Activated T-cell treated with anti-CD3 and anti-CD28 coated beads, Interleukin-2, amount 50 U/mL, for 24 hours (primary cell): ENCODE measurements at regions not wholly inside any gene's neighbourhood (a gene's known extent, or its start where the extent isn't known, plus 50 kb on each side); places are given as distances from the start of the nearest gene placed in this dataset.

Source experiments
- DNase-seq: peaks from one replicate; pipeline ENCODE4 v3.0.0-alpha.2; 2020
- H3K27ac Mint-ChIP-seq: 2 replicates; pipeline ENCODE4 v1.8.0; 2020; ENCODE audit warnings: mild to moderate bottlenecking, mixed read lengths
- H3K27me3 Mint-ChIP-seq: 2 replicates; pipeline ENCODE4 v1.8.0; 2020; ENCODE audit warnings: mixed read lengths
- H3K36me3 Mint-ChIP-seq: 2 replicates; pipeline ENCODE4 v1.8.0; 2020; ENCODE audit warnings: low read depth, mixed read lengths
- H3K4me1 Mint-ChIP-seq: 2 replicates; pipeline ENCODE4 v1.8.0; 2020; ENCODE audit warnings: low read depth, mixed read lengths
- H3K4me3 Mint-ChIP-seq: 2 replicates; pipeline ENCODE4 v1.8.0; 2020; ENCODE audit warnings: mild to moderate bottlenecking, moderate library complexity, mixed read lengths
- H3K9me3 Mint-ChIP-seq: 2 replicates; pipeline ENCODE4 v1.8.0; 2020; ENCODE audit warnings: mixed read lengths

DNA sequence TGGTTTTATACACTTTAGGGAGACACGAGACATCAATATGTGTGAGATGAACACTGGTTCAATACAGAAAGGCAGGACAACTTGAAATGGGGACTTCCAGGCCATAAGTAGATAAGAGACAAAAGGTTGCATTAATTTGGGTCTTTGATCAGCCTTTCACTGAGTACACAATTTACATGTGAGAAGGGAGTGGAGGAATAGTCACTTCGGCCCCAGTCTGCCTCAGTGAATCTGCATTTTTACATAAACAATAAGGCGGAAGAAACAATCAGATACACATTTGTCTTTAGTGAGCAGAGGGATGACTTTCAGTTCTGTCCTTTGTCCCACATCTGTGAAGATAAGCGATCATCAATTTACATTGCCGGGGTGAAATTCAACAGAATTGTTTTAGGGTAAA lies 104.3 kb upstream of the ARL4C start:
- Mint-ChIP-seq H3K27me3 (peaks cover 18% of the 10 kb centered on the region), H3K27ac (no peak overlapping the region), H3K9me3 (no peaks in the 10 kb centered on the region), H3K36me3 (no peaks in the 10 kb centered on the region), H3K4me3 (no peak overlapping the region), H3K4me1 (no peaks in the 10 kb centered on the region)
- no peak for DNase-seq

- DNase-seq = no peak
- Mint-ChIP-seq H3K36me3 (no peaks in the 10 kb centered on the region), H3K27ac (no peak overlapping the region), H3K4me3 (no peak overlapping the region), H3K9me3 (no peaks in the 10 kb centered on the region), H3K4me1 (no peaks in the 10 kb centered on the region), H3K27me3 (peaks cover 7% of the 10 kb centered on the region)
Observed at GRCh38 chr2:234597576-234597861, 100.6 kb upstream of the ARL4C start.

DNA sequence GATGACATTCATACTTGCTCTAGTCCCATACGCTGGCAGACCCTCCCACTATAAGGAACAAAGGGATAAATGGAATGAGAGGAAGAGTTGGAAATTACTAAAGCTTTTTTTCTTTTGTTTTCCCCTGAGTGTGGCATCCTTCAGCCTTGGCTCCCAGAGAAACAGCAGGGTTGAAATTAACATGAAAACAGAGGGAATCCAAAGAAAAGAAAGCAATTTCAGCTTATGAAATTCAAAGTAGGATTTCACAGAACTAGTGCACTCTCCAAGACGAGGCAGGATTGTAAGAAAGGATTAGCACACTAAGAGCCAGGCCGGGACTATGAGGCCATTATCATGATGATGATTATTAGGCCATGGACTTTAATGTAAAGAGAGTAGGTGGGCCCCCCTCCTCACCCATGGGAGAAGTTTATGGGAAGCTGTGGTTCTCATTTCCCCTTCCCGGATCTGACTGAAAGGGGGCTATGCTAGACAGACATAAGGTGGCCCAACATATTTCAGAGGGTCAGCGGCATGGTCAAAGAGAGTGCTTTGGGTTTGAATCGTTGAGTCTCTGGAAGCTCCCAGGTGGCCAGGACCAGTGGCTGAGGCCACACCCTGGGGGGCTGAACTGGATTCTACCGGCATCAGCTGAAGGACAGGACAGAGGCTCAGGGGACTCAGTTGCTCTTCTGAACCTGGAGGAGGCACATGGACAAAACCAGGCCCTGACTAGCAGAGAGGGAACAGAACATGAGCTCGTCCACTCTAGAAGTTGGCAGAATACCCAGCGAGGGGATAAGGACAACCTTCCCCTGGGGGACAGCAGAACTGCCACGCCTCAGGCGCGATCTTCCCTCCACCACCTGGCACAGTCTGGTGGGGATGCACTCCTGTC lies 100.1 kb upstream of the ARL4C start:
- Mint-ChIP-seq H3K27me3 (peaks cover 7% of the 10 kb centered on the region), H3K4me1 (no peaks in the 10 kb centered on the region), H3K27ac (no peak overlapping the region), H3K36me3 (no peaks in the 10 kb centered on the region), H3K4me3 (no peak overlapping the region), H3K9me3 (no peaks in the 10 kb centered on the region)
- no peak for DNase-seq

DNA sequence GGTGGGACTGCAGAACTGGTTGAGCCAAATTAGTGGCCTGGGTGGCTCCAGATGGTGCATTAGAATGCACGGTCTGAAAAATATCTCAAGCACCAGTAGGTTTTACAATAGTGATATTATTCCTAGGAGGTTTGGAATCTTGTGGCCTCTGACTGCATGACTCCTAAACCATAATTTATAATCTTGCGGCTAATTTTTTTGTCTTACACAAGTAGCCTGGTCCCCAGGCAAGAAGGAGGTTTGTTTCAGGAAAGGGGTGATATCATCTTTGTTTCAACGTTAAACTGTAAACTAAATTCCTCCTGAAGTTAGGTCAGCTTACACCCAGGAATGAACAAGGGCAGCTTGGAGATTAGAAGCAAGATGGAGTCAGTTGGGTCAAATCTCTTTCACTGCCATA lies 98.9 kb upstream of the ARL4C start:
- no peak for DNase-seq
- Mint-ChIP-seq H3K4me1 (no peaks in the 10 kb centered on the region), H3K9me3 (no peaks in the 10 kb centered on the region), H3K27me3 (peaks cover 7% of the 10 kb centered on the region), H3K4me3 (no peak overlapping the region), H3K27ac (no peak overlapping the region), H3K36me3 (no peaks in the 10 kb centered on the region)

GRCh38 chr2:234594715-234595114 lies 97.8 kb upstream of the ARL4C start:
- H3K36me3 Mint-ChIP-seq = no peaks in the 10 kb centered on the region
- no peaks in the 10 kb centered on the region for H3K4me1 Mint-ChIP-seq
- H3K27me3 Mint-ChIP-seq = peaks cover 16% of the 10 kb centered on the region
- H3K9me3 Mint-ChIP-seq = no peaks in the 10 kb centered on the region
- DNase-seq = no peak
- no peak overlapping the region for H3K27ac Mint-ChIP-seq
- no peak overlapping the region for H3K4me3 Mint-ChIP-seq

GRCh38 chr2:234593636-234594035 lies 96.8 kb upstream of the ARL4C start:
- no peak overlapping the region for H3K4me3 Mint-ChIP-seq
- DNase-seq = no peak
- H3K27me3 Mint-ChIP-seq = peaks cover 18% of the 10 kb centered on the region
- no peaks in the 10 kb centered on the region for H3K36me3 Mint-ChIP-seq
- no peak overlapping the region for H3K27ac Mint-ChIP-seq
- no peaks in the 10 kb centered on the region for H3K9me3 Mint-ChIP-seq
- H3K4me1 Mint-ChIP-seq = no peaks in the 10 kb centered on the region

GRCh38 chr2:234592541-234592940 lies 95.7 kb upstream of the ARL4C start:
- no peaks in the 10 kb centered on the region for H3K9me3 Mint-ChIP-seq
- no peak overlapping the region for H3K4me3 Mint-ChIP-seq
- no peak for DNase-seq
- H3K27me3 Mint-ChIP-seq = peaks cover 15% of the 10 kb centered on the region
- H3K27ac Mint-ChIP-seq = no peak overlapping the region
- H3K36me3 Mint-ChIP-seq = no peaks in the 10 kb centered on the region
- no peaks in the 10 kb centered on the region for H3K4me1 Mint-ChIP-seq

- Mint-ChIP-seq H3K27me3 (peaks cover 10% of the 10 kb centered on the region), H3K4me1 (no peaks in the 10 kb centered on the region), H3K9me3 (no peaks in the 10 kb centered on the region), H3K36me3 (no peaks in the 10 kb centered on the region), H3K27ac (no peak overlapping the region), H3K4me3 (no peak overlapping the region)
- DNase-seq = no peak
Observed at GRCh38 chr2:234590076-234590475, 93.2 kb upstream of the ARL4C start.

- H3K9me3 Mint-ChIP-seq = no peaks in the 10 kb centered on the region
- H3K27me3 Mint-ChIP-seq = peaks cover 23% of the 10 kb centered on the region
- H3K27ac Mint-ChIP-seq = no peak overlapping the region
- no peak for DNase-seq
- H3K4me1 Mint-ChIP-seq = no peaks in the 10 kb centered on the region
- no peaks in the 10 kb centered on the region for H3K36me3 Mint-ChIP-seq
- H3K4me3 Mint-ChIP-seq = no peak overlapping the region
Observed at GRCh38 chr2:234588054-234588430, 91.2 kb upstream of the ARL4C start.

- no peaks in the 10 kb centered on the region for H3K36me3 Mint-ChIP-seq
- H3K9me3 Mint-ChIP-seq = no peaks in the 10 kb centered on the region
- H3K27ac Mint-ChIP-seq = no peak overlapping the region
Observed at GRCh38 chr2:234587341-234588053, 90.6 kb upstream of the ARL4C start.

GRCh38 chr2:234583331-234583730 lies 86.5 kb upstream of the ARL4C start:
- H3K27ac Mint-ChIP-seq = no peak overlapping the region

More at GRCh38 chr2:234587341-234588053, 90.6 kb upstream of the ARL4C start:
- DNase-seq = no peak
- Mint-ChIP-seq H3K4me3 (no peak overlapping the region), H3K27me3 (peaks cover 25% of the 10 kb centered on the region), H3K4me1 (no peaks in the 10 kb centered on the region)

GRCh38 chr2:234580686-234581085 lies 83.8 kb upstream of the ARL4C start:
- no peaks in the 10 kb centered on the region for H3K9me3 Mint-ChIP-seq
- H3K4me3 Mint-ChIP-seq = no peak overlapping the region
- DNase-seq = no peak
- H3K27me3 Mint-ChIP-seq = peaks cover 14% of the 10 kb centered on the region
- H3K4me1 Mint-ChIP-seq = no peaks in the 10 kb centered on the region
- no peaks in the 10 kb centered on the region for H3K36me3 Mint-ChIP-seq
- no peak overlapping the region for H3K27ac Mint-ChIP-seq

More at GRCh38 chr2:234583331-234583730, 86.5 kb upstream of the ARL4C start:
- no peak overlapping the region for H3K4me3 Mint-ChIP-seq
- H3K27me3 Mint-ChIP-seq = peaks cover 14% of the 10 kb centered on the region
- H3K4me1 Mint-ChIP-seq = no peaks in the 10 kb centered on the region
- H3K36me3 Mint-ChIP-seq = no peaks in the 10 kb centered on the region
- no peaks in the 10 kb centered on the region for H3K9me3 Mint-ChIP-seq
- no peak for DNase-seq

DNA sequence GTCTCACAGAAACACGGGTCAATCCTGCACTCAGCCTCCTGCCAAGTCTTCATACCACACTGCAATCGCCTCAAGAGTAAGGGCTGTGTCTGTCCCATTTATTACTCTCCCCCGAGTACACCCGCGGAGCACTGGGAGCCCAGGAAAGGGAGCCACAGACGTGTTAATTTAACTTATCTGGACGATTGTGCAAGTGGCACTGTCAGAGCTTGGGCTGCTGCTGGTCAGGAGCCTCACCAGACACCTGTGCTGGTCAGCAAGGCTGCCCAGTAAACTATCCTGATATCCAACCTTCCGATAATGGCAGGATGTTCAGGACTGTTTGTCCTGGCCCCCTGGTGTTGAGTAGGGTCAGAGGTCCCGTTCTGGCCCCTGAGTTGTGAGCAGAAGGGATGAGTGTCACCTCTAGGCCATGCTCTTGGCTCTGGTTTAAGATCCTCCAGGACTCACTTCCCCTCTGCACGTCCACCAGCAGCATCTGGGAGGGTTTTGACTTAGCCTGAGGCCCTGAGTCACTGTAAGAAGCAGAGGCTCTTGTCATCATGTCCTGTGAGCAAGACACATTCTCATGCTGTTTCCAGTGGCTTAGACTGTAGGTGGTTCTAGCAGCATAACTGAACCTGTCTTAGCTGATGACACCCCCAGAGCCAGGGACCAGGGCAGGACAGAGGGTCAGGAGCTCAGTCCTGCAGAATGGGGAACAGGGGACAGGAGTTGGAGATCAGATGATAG lies 82.5 kb upstream of the ARL4C start:
- Mint-ChIP-seq H3K27ac (no peak overlapping the region), H3K4me1 (no peaks in the 10 kb centered on the region), H3K9me3 (no peaks in the 10 kb centered on the region), H3K27me3 (peaks cover 13% of the 10 kb centered on the region), H3K4me3 (no peak overlapping the region), H3K36me3 (no peaks in the 10 kb centered on the region)
- no peak for DNase-seq

GRCh38 chr2:234578389-234578788 lies 81.5 kb upstream of the ARL4C start:
- Mint-ChIP-seq H3K27ac (no peak overlapping the region), H3K36me3 (no peaks in the 10 kb centered on the region), H3K4me3 (no peak overlapping the region), H3K4me1 (no peaks in the 10 kb centered on the region), H3K27me3 (peaks cover 10% of the 10 kb centered on the region), H3K9me3 (no peaks in the 10 kb centered on the region)
- no peak for DNase-seq

- Mint-ChIP-seq H3K27ac (no peak overlapping the region), H3K4me1 (no peaks in the 10 kb centered on the region), H3K4me3 (no peak overlapping the region), H3K36me3 (no peaks in the 10 kb centered on the region), H3K9me3 (no peaks in the 10 kb centered on the region), H3K27me3 (peaks cover 14% of the 10 kb centered on the region)
- DNase-seq = no peak
Observed at GRCh38 chr2:234577191-234577590, 80.3 kb upstream of the ARL4C start.
